Tibial nerve (tissue), 4 donors: ENCODE measurements at regions not wholly inside any gene's neighbourhood (a gene's known extent, or its start where the extent isn't known, plus 50 kb on each side); places are given as distances from the start of the nearest gene placed in this dataset.

Experiments used
- EP300 ChIP-seq, 2 donors: sonication (generic); formaldehyde crosslinking; IDR thresholded peaks; one replicate each; pipeline ENCODE4 v1.6.1; 2017; ENCODE audit warnings: antibody characterized with exemption in 2 of 2, mild to moderate bottlenecking in 1 of 2
- TF ChIP-seq, protein P1 (sequence below), 5 experiments: fragments of 200-600 bp in 3 of 5; fragments of 450-650 bp in 2 of 5; sonication (generic) in 3 of 5; IDR thresholded peaks; one replicate each; pipeline ENCODE4 v1.5.1; 2016 to 2019; ENCODE audit warnings: antibody characterized with exemption in 5 of 5, mild to moderate bottlenecking in 3 of 5, moderate library complexity in 2 of 5

DNA sequence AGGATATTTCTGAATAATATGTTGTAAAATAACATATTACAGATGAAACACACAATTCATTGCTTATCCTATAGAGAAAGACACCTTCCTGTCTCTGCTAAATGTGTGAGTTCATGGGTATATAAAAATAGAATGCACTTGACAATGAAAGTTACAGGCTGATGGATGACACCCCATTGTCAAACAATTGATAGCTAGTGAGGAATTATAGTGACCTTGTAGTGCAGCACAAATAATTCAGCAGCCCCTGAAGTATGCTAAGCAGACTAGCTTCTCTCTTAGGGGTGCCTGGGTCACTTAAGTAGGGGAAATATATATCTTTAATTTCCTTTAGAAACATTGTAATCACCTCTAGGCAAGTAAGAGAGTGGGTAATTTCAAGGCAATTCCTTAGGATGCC, 826.2 kb downstream of the CDH8 start:
- TF ChIP-seq, protein P1, sequence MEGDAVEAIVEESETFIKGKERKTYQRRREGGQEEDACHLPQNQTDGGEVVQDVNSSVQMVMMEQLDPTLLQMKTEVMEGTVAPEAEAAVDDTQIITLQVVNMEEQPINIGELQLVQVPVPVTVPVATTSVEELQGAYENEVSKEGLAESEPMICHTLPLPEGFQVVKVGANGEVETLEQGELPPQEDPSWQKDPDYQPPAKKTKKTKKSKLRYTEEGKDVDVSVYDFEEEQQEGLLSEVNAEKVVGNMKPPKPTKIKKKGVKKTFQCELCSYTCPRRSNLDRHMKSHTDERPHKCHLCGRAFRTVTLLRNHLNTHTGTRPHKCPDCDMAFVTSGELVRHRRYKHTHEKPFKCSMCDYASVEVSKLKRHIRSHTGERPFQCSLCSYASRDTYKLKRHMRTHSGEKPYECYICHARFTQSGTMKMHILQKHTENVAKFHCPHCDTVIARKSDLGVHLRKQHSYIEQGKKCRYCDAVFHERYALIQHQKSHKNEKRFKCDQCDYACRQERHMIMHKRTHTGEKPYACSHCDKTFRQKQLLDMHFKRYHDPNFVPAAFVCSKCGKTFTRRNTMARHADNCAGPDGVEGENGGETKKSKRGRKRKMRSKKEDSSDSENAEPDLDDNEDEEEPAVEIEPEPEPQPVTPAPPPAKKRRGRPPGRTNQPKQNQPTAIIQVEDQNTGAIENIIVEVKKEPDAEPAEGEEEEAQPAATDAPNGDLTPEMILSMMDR (IDR thresholded peaks at IDR 0.05) = no peak
- TF ChIP-seq EP300 (IDR thresholded peaks at IDR 0.05) = no peak
